Peyer's patch (tissue), 4 donors: ENCODE measurements at regions not wholly inside any gene's neighbourhood (a gene's known extent, or its start where the extent isn't known, plus 50 kb on each side); places are given as distances from the start of the nearest gene placed in this dataset.

Experiments used
- DNase-seq, 3 donors: peaks; one replicate each; pipeline ENCODE4 v3.0.0-alpha.2; 2017 to 2019
- H3K27ac ChIP-seq, 4 donors: fragments of 200-600 bp; sonication (generic); one replicate each; pipeline ENCODE4 v1.5.1; 2016 to 2019
- H3K27me3 ChIP-seq, 2 donors: fragments of 200-600 bp; sonication (generic); one replicate each; pipeline ENCODE4 v1.5.1; 2019
- H3K36me3 ChIP-seq, 3 donors: fragments of 200-600 bp; sonication (generic); one replicate each; pipeline ENCODE4 v1.5.1; 2016 to 2019
- H3K4me1 ChIP-seq, 4 donors: fragments of 200-600 bp; sonication (generic); one replicate each; pipeline ENCODE4 v1.5.1; 2016 to 2019
- H3K4me3 ChIP-seq, 4 donors: fragments of 200-600 bp; sonication (generic); 1 replicate in 3 of 4; 2 replicates in 1 of 4; pipeline ENCODE4 v1.5.1; 2016 to 2019; ENCODE audit warnings: mild to moderate bottlenecking in 1 of 4
- H3K9me3 ChIP-seq, 4 donors: fragments of 200-600 bp; sonication (generic); one replicate each; pipeline ENCODE4 v1.5.1; 2016 to 2019; ENCODE audit warnings: mild to moderate bottlenecking in 1 of 4
- POLR2A ChIP-seq, 2 donors: fragments of 450-650 bp; IDR thresholded peaks; one replicate each; pipeline ENCODE4 v1.5.1; 2017; ENCODE audit warnings: antibody characterized with exemption in 2 of 2, mild to moderate bottlenecking in 2 of 2, moderate library complexity in 2 of 2
- TF ChIP-seq, protein P1 (sequence below), 6 experiments: fragments of 450-650 bp in 4 of 6; fragments of 200-600 bp in 2 of 6; sonication (generic) in 1 of 6; IDR thresholded peaks; one replicate each; pipeline ENCODE4 v1.5.1; 2017 to 2019; ENCODE audit warnings: antibody characterized with exemption in 6 of 6, mild to moderate bottlenecking in 3 of 6, moderate library complexity in 1 of 6

DNA sequence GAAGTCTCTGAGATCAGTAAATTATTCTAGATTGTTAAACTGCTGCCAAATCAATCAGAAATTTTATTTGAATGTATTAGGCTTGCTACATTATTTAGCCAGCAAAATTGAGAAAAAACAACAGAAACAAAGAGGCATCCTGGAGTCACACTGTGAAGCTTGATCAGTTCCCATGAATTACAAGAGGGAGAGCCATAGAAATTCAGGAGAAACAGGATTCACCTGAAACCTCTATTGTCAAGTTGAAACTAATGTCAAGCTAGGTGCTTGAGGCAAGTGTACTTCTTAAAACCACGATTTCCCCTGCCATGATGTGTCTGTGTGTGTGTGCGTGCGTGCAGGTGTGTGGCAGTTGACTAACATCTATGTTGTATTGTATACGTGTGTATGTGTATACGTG lies 439.1 kb upstream of the NOX3 start:
- no peaks in the 10 kb centered on the region for H3K36me3 ChIP-seq
- no peaks in the 10 kb centered on the region for H3K4me1 ChIP-seq
- no peak for DNase-seq

GRCh38 chr6:155894262-155894661 lies 438.6 kb upstream of the NOX3 start:
- Histone ChIP-seq H3K4me1 (no peaks in the 10 kb centered on the region), H3K4me3 (no peak overlapping the region), H3K27me3 (no peaks in the 10 kb centered on the region), H3K9me3 (no peaks in the 10 kb centered on the region), H3K27ac (no peak overlapping the region), H3K36me3 (no peaks in the 10 kb centered on the region)
- no peak for TF ChIP-seq POLR2A (IDR thresholded peaks at IDR 0.05)
- TF ChIP-seq, protein P1, sequence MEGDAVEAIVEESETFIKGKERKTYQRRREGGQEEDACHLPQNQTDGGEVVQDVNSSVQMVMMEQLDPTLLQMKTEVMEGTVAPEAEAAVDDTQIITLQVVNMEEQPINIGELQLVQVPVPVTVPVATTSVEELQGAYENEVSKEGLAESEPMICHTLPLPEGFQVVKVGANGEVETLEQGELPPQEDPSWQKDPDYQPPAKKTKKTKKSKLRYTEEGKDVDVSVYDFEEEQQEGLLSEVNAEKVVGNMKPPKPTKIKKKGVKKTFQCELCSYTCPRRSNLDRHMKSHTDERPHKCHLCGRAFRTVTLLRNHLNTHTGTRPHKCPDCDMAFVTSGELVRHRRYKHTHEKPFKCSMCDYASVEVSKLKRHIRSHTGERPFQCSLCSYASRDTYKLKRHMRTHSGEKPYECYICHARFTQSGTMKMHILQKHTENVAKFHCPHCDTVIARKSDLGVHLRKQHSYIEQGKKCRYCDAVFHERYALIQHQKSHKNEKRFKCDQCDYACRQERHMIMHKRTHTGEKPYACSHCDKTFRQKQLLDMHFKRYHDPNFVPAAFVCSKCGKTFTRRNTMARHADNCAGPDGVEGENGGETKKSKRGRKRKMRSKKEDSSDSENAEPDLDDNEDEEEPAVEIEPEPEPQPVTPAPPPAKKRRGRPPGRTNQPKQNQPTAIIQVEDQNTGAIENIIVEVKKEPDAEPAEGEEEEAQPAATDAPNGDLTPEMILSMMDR (IDR thresholded peaks at IDR 0.05): no peak
- no peak for DNase-seq

More for the DNA sequence above, 439.1 kb upstream of the NOX3 start:
- no peak overlapping the region for H3K27ac ChIP-seq
- H3K27me3 ChIP-seq: no peaks in the 10 kb centered on the region
- H3K4me3 ChIP-seq: no peak overlapping the region
- TF ChIP-seq, protein P1 (IDR thresholded peaks at IDR 0.05): no peak
- TF ChIP-seq POLR2A (IDR thresholded peaks at IDR 0.05): no peak
- no peaks in the 10 kb centered on the region for H3K9me3 ChIP-seq

- DNase-seq: no peak
- no peak overlapping the region for H3K4me3 ChIP-seq
- H3K27ac ChIP-seq: no peak overlapping the region
- H3K9me3 ChIP-seq: no peaks in the 10 kb centered on the region
- no peaks in the 10 kb centered on the region for H3K27me3 ChIP-seq
- H3K36me3 ChIP-seq: no peaks in the 10 kb centered on the region
- TF ChIP-seq, protein P1 (IDR thresholded peaks at IDR 0.05): no peak
- no peak for TF ChIP-seq POLR2A (IDR thresholded peaks at IDR 0.05)
- H3K4me1 ChIP-seq: no peaks in the 10 kb centered on the region
These were observed 434.8 kb upstream of the NOX3 start for GRCh38 chr6:155890409-155890808.

DNA sequence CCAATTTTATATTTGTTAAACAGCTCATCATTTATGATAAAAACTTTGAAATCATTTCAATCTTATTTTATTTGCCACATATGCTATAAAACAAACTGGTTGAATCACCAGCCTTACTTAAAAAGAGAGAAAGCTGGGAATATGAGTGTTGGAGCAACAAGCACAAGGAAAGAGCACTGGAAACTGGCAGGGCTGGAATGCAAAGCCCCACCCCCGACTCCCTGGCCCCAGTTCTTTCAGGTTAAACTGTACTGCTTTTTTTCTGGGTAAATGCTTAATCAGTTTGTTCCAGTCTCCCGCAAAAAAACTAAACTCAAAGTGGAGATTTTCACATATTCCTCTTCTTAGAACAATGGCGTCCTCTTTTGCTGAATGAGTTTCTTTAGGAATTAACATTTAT lies 433.8 kb upstream of the NOX3 start:
- Histone ChIP-seq H3K36me3 (no peaks in the 10 kb centered on the region), H3K27me3 (no peaks in the 10 kb centered on the region)
- DNase-seq: no peak

DNA sequence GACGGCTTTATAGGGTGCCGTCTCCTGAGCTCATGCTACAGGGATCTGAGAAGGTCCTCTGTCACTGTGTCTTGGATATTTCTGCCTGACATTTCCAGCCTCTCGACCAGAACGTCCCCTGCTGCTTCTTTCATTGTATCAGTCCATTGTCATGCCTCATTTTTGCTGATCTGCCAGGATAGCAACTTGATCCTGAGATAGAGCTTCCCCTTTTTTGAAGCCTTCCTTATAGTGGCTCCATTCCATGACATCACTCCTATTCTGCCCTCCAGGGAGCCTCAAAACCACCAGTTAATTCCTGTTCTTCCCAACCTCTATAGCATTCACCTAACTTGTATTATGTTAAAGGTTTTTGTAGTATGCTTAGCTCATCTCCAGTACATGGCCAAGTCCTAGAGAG lies 431.8 kb upstream of the NOX3 start:
- no peak for TF ChIP-seq POLR2A (IDR thresholded peaks at IDR 0.05)
- TF ChIP-seq, protein P1 (IDR thresholded peaks at IDR 0.05): no peak
- Histone ChIP-seq H3K4me1 (peaks cover 0 to 3% (median 0%) of the 10 kb centered on the region in 4 donors), H3K27ac (no peak overlapping the region)

More for the DNA sequence above, 433.8 kb upstream of the NOX3 start:
- Histone ChIP-seq H3K4me3 (no peak overlapping the region), H3K9me3 (no peaks in the 10 kb centered on the region), H3K4me1 (no peaks in the 10 kb centered on the region), H3K27ac (no peak overlapping the region)
- TF ChIP-seq POLR2A (IDR thresholded peaks at IDR 0.05): no peak
- TF ChIP-seq, protein P1 (IDR thresholded peaks at IDR 0.05): no peak

GRCh38 chr6:155883741-155884140 lies 428.1 kb upstream of the NOX3 start:
- Histone ChIP-seq H3K9me3 (no peaks in the 10 kb centered on the region), H3K27ac (no peak overlapping the region), H3K27me3 (no peaks in the 10 kb centered on the region), H3K4me1 (peaks cover 0 to 3% (median 3%) of the 10 kb centered on the region in 4 donors), H3K36me3 (no peaks in the 10 kb centered on the region), H3K4me3 (no peak overlapping the region)
- TF ChIP-seq, protein P1 (IDR thresholded peaks at IDR 0.05): no peak
- no peak for TF ChIP-seq POLR2A (IDR thresholded peaks at IDR 0.05)
- no peak for DNase-seq

More for the DNA sequence above, 431.8 kb upstream of the NOX3 start:
- Histone ChIP-seq H3K27me3 (no peaks in the 10 kb centered on the region), H3K4me3 (no peak overlapping the region), H3K9me3 (no peaks in the 10 kb centered on the region), H3K36me3 (no peaks in the 10 kb centered on the region)
- DNase-seq: no peak
